ENCODE measurements at regions not wholly inside any gene's neighbourhood (a gene's known extent, or its start where the extent isn't known, plus 50 kb on each side); places are given as distances from the start of the nearest gene placed in this dataset.

DNA sequence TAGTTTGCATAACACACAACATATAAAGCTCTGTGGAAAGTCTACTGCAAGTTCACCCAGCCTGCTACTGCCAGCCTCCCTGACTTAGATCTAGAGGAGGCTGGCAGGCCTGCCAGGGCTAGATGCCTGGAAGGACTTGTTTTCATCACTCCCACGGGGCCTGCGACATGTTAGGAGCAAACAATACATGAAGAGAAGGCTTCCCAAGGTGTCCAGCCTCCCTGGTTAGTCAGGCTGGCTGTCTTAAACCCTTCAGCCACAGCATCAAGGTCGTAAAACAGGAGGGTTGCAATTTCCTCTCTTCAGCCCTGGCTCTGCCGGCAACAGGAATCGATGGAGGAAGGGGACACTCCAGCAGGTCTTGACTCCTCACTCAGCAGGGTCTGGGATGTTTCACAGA lies 104.5 kb downstream of the NGF start:
- DNase-seq (ENCODE audit: low read depth): no peak

DNA sequence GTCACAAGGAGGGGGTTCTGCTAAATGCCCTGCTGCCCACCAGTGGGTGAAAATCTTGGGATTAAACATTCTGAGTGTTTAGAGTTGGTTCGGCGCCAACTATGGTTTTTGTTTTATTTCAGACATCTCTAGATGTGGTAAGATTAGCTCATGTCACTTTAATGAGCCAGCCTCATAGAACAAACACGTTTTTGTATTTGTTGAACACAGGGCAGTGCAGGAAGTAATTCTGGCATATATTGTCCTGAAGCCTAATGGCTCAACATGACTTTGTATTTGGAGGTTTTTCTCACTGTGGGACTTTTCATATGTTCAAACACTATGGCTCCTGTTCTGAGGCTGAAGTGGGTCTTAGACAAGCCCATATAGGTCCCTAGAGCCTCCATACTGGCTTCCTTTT lies 107.8 kb downstream of the NGF start:
- DNase-seq (ENCODE audit: low read depth): no peak

DNA sequence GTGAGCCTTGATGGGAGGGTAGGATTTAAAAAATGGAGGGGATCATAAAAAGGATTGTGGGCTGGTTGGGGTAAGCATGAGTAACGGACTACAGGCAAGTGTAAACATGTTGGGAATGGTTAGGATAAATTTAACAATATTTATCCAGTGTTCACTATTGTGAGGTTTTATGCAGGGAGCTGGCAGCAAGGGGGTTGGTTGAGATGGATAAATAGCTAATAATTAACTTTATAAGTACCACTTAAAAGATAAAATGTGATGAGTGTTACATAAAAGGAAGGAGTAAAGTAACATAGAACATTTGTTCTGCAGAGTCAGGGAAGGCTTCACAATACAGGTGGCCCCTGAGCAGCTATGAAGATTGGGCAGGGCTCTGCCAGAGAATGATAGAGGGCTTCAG lies 109.0 kb downstream of the NGF start:
- no peak for DNase-seq (ENCODE audit: low read depth)

DNA sequence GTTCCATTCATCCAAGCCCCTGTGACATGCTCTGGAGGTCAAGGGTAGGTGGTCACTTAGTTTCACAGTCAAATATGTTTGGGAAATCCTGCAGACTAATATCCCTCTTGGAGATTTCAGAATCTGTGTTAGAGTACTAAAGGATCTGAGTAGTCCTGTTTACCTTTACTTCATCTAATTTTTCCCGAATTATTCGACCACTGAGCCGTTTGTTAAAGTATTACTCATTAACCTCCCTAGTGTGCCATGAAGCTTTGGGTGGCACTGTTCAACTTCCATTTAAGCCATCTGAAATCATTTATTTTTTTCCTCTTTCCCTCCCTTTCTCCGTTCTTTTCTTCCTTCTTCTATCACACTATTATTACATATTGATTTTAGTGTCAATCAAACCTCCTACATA lies 109.9 kb downstream of the NGF start:
- DNase-seq (ENCODE audit: low read depth): no peak

DNA sequence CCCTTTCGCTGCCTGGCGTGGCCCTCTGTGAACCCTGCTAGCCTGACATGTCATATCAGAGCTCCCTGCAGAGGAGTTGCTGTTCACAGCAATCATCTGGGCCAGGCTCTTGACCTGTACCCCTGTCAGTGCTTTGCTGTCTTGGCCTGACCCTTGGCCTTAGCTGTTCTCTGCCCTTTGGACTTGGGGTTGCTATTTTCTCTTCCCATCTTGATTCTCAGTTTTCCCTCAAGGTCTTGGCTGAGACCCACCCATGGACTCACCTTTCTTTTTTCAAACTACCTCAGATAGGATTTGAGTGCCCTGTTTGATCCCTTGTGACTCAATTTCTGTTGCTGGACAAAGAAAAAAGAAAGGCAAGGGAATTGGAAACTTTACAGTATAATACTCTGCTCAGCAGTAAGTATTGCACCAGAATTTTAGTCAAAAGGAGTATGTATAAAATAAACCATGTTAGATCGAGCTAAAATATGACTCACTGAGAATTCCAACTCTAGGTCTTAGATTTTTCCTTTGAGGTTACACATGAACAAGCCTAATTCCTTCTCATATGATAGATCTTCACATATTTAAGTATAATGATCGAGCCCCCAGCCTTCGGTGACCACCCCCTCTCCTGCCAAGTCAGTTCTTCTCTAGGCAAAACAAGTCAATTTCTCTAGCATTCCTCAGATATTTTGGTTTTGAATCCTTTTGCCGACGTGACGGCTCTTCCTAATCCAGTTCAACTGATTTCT lies 110.5 kb downstream of the NGF start:
- DNase-seq (ENCODE audit: low read depth): peak; percentile 76

DNA sequence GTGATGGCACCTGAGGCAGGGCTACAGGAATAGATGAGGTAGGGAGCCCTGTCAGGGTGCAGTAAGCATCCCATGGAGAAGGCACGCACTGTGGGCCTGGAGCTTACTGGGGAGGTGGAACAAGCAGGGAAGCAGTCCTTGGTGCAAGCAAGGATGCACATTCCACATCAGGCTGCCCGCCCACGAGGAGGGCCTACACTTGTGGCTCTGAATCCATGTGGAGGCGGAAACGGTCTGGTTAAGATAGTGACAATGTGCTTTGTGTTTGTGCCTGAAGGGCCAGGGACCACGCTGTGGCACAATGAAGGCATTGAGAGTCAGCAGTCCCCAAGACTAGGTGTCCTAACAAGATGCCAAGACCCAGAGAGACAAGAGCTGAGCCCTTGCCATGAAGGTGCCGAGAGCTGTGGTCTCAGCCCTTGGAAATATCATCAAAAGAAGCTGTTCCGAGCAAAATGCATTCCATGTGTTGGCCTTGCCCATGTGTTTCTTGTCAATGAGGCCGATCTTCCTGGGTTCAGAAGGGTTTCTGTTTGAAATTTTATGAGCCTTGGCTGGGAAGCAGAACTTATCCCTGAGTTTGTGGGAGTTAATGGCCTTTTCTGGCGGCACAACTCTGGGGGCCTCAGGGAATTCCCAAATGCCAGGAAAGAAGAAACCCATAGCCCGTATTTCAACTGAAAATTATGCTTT lies 111.9 kb downstream of the NGF start:
- DNase-seq (ENCODE audit: low read depth): no peak

DNA sequence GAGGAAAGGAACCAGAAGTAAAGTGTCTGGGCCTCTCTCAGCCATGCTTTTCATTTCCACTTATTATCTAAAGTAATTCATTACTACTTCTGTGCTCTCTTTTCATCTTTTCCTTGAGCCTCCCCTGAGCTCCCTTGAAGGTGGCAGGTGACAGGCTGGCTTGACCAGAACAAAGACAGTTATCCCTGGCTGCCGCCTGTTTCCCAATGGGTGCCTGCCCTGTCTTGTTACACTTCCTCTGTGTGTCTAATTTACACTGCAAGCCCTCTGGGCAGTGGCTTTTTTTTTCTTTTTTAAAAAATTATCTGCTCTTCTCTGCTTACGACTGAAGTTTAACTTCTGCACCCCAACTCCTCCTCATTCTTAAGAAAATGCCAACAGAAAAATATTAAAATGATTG lies 113.4 kb downstream of the NGF start:
- DNase-seq (ENCODE audit: low read depth): no peak

DNA sequence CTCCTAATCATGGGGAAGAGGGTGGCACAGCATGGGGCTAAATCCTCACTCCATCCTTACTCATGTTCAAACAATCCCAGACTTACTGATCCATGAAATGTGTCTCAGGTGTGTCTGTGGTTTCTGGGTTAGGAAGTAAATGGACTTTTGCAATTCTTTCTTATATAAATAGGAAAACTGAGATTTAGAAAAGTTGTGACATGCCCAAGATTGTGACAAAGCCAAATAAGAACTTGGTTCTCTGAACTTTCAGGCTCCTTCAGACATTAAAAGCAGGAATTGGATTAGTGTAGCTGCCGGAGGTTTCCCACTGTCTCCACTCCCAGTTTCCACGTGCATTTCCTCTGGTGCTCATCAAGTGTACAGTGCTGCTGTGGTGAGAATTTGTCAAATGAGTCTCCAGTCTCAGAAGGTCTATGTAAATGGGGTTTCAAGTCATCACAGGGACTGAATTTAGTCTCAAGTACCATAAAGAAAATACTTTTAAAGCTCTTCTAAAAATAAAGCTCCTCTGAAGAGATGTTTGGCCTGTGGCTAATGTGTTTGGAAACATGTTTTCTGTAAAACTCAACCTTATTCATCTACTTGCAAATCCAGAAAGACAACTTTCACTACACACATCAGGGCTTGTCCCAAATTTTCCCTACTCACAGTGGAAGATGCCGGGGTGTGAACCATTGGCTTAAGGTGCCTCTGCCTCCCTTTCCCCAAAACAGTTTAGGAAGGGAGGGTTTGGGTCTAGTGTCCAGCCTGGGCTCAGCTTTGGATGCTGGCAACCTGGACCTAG lies 115.2 kb downstream of the NGF start:
- DNase-seq (ENCODE audit: low read depth): no peak

DNA sequence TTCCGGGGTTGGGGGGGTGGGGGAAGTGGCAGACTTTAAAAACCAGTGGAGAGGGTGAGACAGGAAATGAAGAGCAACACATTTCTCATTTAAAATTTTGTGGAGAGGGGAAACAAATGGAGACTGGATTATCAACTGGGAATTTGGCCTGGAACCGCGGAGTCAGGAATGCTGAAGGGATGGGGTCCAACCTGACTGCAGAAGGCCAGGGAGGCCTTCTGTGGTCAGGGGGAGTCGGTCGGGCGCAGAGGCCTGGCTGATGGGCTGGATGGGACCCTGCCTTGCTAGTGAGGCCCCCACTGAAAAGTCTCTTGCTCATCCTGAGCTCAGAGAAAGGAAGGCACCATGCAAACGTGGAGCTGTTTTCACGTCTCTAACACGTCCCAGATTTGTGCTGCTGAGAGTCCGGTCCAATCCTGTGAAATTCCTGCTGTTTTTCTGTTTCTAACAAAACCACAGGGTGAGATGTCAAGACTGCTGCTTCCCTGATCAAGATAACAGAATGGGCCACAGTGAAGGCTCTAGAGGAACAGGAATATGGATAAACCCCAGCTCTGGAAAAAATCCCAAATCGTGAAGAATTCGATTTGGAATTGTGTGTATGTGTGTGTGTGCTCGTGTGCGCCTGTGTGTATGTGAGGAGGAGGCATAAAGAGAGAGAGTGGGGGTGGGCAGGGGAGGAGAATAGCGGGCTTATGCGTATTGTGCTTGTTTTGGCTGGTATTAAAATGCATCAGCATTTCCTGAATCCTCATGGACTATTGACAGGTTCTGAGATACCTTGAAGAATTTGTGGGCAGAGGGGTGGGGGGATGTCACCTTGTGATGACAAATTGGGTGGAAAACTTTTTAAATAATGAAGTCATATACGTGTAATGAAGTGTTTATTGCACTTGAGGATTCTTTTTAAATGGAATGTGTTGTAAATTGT lies 117.4 kb downstream of the NGF start:
- no peak for DNase-seq (ENCODE audit: low read depth)

DNA sequence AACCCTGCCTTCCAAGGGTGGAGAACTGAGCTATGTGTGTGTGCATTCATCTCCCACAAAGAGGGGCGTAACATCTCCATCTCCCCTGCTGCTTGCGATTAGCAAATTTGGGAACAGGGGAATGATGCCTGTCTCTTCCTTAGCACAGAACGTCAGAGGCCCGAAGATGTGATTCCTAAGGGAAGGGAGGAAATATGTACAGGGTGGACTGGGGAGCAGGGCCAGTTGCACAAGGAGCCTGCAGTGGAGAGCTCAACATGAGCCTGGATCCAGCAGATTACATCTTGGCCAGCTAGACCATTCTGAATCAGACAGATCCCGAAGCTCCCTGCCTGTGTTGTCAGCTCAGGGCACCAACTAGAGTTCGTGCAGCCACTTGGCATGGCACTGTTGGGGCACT lies 118.1 kb downstream of the NGF start:
- DNase-seq (ENCODE audit: low read depth): no peak

DNA sequence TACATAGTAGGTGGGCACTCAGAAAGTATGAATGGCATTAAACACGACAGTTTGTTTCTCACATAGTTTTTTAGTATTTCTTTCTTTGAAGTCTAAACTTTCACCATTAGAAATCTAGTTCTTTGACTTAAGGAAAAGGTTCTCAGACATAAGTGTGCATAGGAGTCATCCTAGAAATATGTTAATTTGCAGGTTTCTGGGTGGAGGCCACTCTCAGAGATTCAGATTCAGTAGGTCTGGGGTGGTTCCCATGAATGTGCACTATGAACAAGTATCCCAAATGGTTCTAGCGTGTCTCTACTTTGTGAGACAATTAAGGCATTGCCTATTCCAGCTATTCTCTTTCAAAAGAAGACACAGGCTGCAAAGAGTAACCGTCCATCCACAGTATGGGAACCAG lies 119.3 kb downstream of the NGF start:
- DNase-seq (ENCODE audit: low read depth): no peak

DNA sequence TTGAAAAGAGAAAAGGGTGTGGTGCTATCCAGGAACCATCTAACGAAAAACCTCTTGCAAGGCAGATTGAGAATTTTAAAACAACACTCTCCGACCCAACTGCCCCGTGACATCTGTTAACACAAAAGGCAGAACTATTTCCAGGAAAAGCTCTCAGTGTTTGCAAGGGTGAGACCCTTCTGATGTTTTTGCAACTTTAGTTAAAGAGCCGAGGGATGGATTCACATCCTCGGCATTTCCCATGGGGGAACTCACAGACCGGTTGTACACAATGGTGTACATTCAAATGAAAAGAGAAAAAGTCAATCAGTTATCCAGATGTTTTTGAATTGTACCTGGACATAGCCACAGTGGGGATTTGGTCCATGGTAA lies 120.0 kb downstream of the NGF start:
- no peak for DNase-seq (ENCODE audit: low read depth)

DNA sequence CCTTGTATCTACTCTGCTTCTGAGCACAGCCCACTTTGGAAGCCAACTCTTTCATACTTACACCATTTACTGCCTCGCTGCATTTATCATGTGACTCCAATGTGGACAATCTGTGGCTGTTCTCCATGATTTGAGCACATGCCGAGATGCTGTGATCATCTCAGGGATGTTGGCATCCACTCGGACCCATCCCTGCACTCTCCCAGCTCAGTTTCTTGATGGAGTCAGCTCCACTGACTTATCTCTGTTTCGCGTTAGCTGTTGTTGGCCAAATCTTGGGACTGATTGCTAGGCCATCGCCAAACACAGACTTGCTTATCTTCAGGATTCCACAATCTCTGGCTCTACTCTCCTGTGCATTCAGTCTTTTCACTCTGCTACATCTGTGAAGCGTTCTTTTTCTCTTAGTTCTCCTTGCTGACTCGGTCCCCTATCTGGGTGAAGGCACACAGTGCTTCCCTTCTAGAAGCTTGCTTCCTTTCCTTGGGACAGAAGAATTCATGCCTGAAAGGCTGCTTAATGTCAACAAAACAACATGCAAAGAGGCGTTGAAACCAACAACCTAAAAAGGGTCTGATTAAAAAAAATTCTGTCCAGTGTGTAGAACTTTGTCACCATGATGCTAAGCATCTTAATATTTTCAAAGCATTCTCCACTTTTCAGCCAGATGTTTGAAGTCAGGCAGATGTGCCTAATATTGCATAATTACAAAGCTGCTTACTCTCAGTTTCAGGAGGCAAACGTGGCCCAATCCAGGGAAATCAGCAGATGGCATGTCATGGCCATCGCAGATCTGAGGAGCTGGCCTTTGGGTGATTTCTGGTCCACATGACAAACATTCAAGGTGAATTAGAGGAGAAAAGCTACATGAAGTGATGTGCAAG lies 120.7 kb downstream of the NGF start:
- no peak for DNase-seq (ENCODE audit: low read depth)

DNA sequence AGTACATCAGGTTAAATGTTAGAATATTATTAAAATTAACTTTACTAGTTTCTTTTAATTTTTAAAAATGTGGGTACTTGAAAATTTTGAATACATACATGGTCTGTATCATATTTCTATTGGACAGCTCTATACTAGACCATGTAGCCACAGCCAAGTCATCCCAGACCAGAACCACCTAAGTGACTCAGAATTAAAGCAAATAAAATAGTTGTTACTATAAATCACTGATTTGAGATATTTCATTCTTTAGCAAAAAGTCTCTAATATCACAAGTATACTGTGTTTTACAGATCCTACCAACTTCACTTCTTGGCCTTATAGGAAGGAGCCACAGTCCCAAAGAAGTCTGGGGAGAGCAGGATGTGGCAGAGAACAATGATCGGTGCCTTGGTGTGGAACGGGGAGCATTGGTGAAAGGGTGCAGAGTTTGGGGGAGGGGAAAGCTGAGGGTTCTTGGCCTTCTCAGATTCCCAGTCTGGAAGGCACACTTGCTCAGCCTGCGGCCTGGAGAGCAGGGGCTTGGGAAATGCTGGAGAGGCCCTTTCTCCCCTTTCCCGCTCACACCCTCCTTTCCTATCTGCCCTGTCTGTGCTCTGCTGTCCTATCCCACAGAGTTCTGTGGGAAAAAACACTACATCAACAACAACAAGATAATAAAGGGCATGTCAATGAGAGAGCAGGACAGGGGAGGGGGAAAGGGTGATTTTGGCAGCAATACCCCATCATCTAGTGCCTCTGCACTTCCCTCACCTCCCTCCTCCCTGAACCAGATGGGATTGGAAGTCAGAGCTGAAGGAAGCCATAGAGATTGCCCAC lies 122.1 kb downstream of the NGF start:
- DNase-seq (ENCODE audit: low read depth): no peak

DNA sequence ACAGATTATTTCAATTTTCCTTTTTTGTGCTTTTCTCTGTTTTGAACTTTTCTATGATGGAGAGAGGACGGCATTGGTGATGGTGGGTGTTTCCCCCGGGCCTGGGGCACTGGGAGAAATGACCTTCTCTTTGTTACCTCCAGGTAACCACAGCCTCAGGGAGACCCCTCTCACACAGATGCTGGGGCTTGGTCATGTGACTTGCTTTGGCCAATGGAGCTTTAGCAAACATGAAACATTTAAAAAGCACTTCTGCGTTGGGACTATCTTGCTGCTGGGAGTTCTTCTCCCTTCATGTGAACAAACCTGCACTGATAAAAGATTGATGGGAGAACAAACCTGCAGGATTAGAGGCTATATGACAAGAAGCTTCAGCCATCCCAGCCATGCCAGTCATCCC lies 122.9 kb downstream of the NGF start:
- DNase-seq (ENCODE audit: low read depth): no peak

DNA sequence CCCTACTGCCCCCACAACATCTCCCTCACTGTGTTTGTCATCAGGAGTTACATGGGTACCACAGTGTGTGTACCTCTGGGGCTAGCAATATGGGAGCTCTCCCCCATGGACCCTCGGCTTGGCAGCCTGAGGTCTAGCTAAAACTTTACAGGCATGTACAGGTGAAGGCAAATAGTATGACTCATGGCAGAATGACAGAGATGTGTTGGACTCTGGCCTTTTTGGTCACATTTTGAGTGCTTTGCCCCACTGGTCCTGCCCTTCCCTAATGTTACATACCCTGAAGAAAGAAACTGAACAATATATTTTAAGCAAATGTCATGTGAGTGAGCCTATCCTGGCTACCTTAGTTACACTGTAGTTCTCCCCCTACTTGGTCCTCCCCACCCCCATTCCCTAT lies 124.0 kb downstream of the NGF start:
- no peak for DNase-seq (ENCODE audit: low read depth)

DNA sequence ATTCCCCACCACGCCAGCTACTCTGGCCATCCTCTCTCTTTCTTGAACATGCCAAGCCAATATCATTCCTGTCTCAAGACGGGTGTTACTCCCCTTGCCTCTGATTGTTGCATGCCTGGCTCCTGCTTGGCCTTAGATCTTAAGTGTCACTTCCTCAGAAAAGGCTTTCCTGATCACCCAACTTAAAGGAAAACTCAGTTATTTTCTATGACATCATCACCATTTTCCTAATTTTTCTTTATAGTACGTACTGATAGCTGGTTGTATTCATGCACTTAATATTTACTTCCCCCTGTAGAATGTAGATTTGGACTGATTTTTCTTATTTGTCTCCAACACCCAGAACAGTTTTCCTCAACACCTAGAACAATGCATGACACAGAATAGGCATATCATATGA lies 123.8 kb upstream of the TSPAN2 start:
- DNase-seq (ENCODE audit: low read depth): no peak

DNA sequence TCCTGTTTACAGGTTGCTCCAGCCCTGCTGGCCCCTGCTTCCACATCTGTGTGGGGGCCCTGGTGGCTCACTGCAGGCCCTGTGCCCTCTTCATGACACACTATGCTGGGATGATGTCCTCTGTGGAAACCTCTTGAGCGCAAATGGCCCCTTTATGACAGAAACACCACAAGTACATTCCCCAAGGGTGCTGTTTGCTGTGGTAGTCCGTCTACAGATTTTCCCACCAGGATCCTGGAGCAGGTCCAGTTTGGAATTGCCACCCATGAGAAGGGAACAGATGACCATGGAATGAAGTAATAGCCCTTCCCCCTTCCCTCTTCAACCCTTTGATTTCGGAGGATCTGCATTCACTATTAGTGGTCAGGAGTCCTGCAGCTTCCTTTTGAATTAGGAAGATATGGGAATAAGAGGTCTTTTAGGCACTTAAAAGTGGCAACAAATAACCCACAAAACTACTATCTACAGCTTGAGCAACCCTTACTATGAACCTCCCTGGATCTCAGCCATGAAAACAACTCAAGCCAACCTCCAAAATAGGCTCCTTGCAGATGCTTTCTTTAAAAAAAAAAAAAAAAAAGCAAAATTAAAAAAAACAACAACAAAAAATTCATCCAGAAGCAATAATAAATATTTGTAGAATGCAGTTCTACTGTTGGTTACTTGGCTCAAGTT lies 121.9 kb upstream of the TSPAN2 start:
- peak; percentile 34 for DNase-seq (ENCODE audit: low read depth)

DNA sequence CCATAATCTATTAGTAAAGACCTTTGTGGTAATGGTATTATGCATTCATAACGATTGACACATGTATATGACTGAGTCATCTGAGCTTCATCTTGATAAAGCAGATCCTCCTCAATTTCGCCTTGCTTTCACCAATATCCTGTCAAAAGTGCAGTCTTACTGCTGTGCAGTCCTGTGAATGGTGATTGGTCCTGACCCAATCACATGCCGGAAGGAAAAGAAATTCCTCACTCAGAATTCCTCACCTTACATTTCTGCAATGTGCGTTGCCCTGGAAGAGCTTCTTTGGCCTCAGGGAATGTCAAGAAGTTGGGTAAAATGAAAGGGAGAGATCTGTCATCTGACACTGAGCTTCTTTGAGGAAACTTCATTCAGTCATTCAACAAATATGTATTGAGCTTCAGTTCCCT lies 121.0 kb upstream of the TSPAN2 start:
- no peak for DNase-seq (ENCODE audit: low read depth)

DNA sequence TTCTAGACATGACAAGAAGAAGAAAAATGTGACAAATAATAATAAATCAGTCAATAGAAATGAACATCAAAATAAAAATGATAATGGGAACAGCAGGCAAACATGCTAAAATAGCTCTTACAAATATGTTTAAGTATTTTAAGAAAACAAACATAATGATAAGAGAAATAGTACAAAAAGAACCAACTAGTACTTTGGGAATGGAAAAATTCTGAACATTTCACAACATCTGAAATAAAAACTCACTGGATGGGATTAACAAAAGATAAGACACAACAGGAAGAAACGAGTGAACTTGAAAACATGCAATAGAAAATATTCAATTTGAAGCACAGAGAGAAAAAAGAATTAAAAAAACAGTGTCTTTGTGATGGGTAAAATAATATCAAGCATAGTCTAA lies 115.2 kb upstream of the TSPAN2 start:
- DNase-seq (ENCODE audit: low read depth): no peak

All from GM04503 (cell line).